ENCODE measurements at regions not wholly inside any gene's neighbourhood (a gene's known extent, or its start where the extent isn't known, plus 50 kb on each side); places are given as distances from the start of the nearest gene placed in this dataset.

- no peak for DNase-seq
Observed at GRCh38 chr4:27187786-27188185, 327.1 kb downstream of the STIM2 start.

- DNase-seq: no peak
Observed at GRCh38 chr4:27189683-27190082, 329.0 kb downstream of the STIM2 start.

GRCh38 chr4:27191592-27191991 lies 331.0 kb downstream of the STIM2 start:
- DNase-seq: no peak

GRCh38 chr4:27194599-27195176 lies 334.0 kb downstream of the STIM2 start:
- no peak for DNase-seq

- no peak for DNase-seq
Observed at GRCh38 chr4:27198246-27198645, 337.6 kb downstream of the STIM2 start.

- DNase-seq: no peak
Observed at GRCh38 chr4:27198971-27199370, 338.3 kb downstream of the STIM2 start.

- DNase-seq: no peak
Observed at GRCh38 chr4:27206009-27206408, 345.4 kb downstream of the STIM2 start.

- DNase-seq: no peak
Observed at GRCh38 chr4:27210956-27211355, 350.3 kb downstream of the STIM2 start.

- DNase-seq: no peak
Observed at GRCh38 chr4:27214010-27214409, 353.4 kb downstream of the STIM2 start.

- DNase-seq: no peak
Observed at GRCh38 chr4:27215220-27215826, 354.7 kb downstream of the STIM2 start.

GRCh38 chr4:27217261-27217769 lies 356.7 kb downstream of the STIM2 start:
- DNase-seq: no peak

- DNase-seq: no peak
Observed at GRCh38 chr4:27218013-27218412, 357.4 kb downstream of the STIM2 start.

GRCh38 chr4:27223326-27223725 lies 362.7 kb downstream of the STIM2 start:
- DNase-seq: no peak

GRCh38 chr4:27233531-27233930 lies 372.9 kb downstream of the STIM2 start:
- DNase-seq: no peak

- no peak for DNase-seq
Observed at GRCh38 chr4:27234306-27234899, 373.8 kb downstream of the STIM2 start.

GRCh38 chr4:27239641-27240040 lies 379.0 kb downstream of the STIM2 start:
- no peak for DNase-seq

GRCh38 chr4:27242217-27242616 lies 381.6 kb downstream of the STIM2 start:
- no peak for DNase-seq

- no peak for DNase-seq
Observed at GRCh38 chr4:27245216-27245615, 384.6 kb downstream of the STIM2 start.

GRCh38 chr4:27248829-27249228 lies 388.2 kb downstream of the STIM2 start:
- DNase-seq: no peak

- no peak for DNase-seq
Observed at GRCh38 chr4:27251771-27252170, 391.1 kb downstream of the STIM2 start.

GRCh38 chr4:27267339-27267969 lies 406.8 kb downstream of the STIM2 start:
- DNase-seq: no peak

- no peak for DNase-seq
Observed at GRCh38 chr4:27267970-27268355, 407.3 kb downstream of the STIM2 start.

GRCh38 chr4:27270435-27270834 lies 409.8 kb downstream of the STIM2 start:
- no peak for DNase-seq

- no peak for DNase-seq
Observed at GRCh38 chr4:27271555-27271954, 410.9 kb downstream of the STIM2 start.
